ENCODE measurements at regions not wholly inside any gene's neighbourhood (a gene's known extent, or its start where the extent isn't known, plus 50 kb on each side); places are given as distances from the start of the nearest gene placed in this dataset.

DNA sequence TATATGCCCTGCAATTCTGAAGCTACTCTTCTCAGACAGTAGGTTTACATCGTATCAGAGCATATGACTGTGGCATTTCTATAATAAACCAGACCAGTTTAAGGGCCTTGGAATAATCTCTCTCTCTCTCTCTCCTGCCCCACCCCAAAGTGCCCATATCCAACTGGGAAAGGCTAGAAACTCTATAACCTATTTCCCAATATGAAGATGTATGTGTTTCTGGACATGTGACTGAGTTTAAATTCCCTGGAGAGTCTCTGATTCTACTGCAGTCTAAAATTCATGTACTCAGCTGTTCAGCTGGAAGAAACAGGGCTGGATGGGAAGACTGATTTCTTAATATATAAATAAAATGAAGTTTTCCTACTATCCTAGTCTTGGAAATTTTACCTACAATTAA, 91.9 kb upstream of the MBNL2 start:
- Histone ChIP-seq H3K4me1 (ENCODE audit: control insufficient read depth, extremely low read depth, insufficient read depth, low read length) (peaks cover 12% of the 10 kb centered on the region), H3K27ac (ENCODE audit: insufficient read depth, low read length) (no peak overlapping the region), H4K20me1 (ENCODE audit: control insufficient read depth, extremely low read depth, insufficient read depth, low read length) (no peaks in the 10 kb centered on the region), H2AFZ (ENCODE audit: low read length) (no peak overlapping the region), H3K4me2 (ENCODE audit: extremely low read depth, insufficient read depth, low read length) (no peak overlapping the region), H3K27me3 (ENCODE audit: control insufficient read depth, insufficient read depth, low read length) (no peaks in the 10 kb centered on the region), H3K79me2 (ENCODE audit: control insufficient read depth, insufficient read depth, low read length) (no peaks in the 10 kb centered on the region), H3K36me3 (ENCODE audit: control insufficient read depth, insufficient read depth, low read length) (no peaks in the 10 kb centered on the region), H3K4me3 (replicated peaks in 1 of 4; ENCODE audit: control extremely low read depth in 1 of 4, insufficient read depth in 1 of 4, low read depth in 3 of 4, low read length in 4 of 4) (no peak overlapping the region), H3K9ac (ENCODE audit: insufficient read depth, low read length) (no peak overlapping the region), H3K9me3 (ENCODE audit: control insufficient read depth, insufficient read depth, low read depth, low read length) (no peaks in the 10 kb centered on the region)
- TF ChIP-seq, protein P1, sequence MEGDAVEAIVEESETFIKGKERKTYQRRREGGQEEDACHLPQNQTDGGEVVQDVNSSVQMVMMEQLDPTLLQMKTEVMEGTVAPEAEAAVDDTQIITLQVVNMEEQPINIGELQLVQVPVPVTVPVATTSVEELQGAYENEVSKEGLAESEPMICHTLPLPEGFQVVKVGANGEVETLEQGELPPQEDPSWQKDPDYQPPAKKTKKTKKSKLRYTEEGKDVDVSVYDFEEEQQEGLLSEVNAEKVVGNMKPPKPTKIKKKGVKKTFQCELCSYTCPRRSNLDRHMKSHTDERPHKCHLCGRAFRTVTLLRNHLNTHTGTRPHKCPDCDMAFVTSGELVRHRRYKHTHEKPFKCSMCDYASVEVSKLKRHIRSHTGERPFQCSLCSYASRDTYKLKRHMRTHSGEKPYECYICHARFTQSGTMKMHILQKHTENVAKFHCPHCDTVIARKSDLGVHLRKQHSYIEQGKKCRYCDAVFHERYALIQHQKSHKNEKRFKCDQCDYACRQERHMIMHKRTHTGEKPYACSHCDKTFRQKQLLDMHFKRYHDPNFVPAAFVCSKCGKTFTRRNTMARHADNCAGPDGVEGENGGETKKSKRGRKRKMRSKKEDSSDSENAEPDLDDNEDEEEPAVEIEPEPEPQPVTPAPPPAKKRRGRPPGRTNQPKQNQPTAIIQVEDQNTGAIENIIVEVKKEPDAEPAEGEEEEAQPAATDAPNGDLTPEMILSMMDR (conservative IDR thresholded peaks at IDR 0.05 in 1 of 2, IDR thresholded peaks at IDR 0.05 in 1 of 2; ENCODE audit: low read depth in 1 of 2, low read length in 2 of 2) = no peak
- no peak for TF ChIP-seq EZH2 (IDR thresholded peaks at IDR 0.05; ENCODE audit: low read length, missing control alignments)
- DNase-seq (ENCODE audit: low read depth in 2 of 2) = peak in 1 of 2 donors; percentile 78

DNA sequence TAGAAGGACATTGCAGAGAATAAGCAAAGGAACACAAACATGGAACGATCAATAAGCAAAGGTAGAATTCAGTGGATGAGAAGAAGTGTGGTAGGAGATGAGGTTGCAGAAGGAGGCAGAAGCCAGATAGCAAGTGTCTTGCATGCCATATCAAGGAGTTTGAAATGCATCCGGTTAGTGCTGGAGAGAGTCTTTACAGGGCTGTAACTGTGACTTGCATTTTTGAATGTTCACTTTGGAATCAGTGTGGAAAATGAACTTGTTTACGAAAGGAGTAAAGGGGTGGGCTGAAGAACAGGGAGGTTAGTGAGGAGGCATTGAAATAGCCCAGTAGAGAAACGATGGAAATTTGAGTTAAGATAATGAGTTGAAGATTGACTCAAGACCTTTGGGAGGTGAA, 90.7 kb upstream of the MBNL2 start:
- no peak for DNase-seq (ENCODE audit: low read depth in 2 of 2)
- Histone ChIP-seq H3K27me3 (ENCODE audit: control insufficient read depth, insufficient read depth, low read length) (no peaks in the 10 kb centered on the region), H3K4me2 (ENCODE audit: extremely low read depth, insufficient read depth, low read length) (no peak overlapping the region), H2AFZ (ENCODE audit: low read length) (no peak overlapping the region), H3K4me3 (replicated peaks in 1 of 4; ENCODE audit: control extremely low read depth in 1 of 4, insufficient read depth in 1 of 4, low read depth in 3 of 4, low read length in 4 of 4) (no peak overlapping the region), H3K27ac (ENCODE audit: insufficient read depth, low read length) (no peak overlapping the region), H3K4me1 (ENCODE audit: control insufficient read depth, extremely low read depth, insufficient read depth, low read length) (peaks cover 2% of the 10 kb centered on the region), H3K79me2 (ENCODE audit: control insufficient read depth, insufficient read depth, low read length) (no peaks in the 10 kb centered on the region), H3K9me3 (ENCODE audit: control insufficient read depth, insufficient read depth, low read depth, low read length) (no peaks in the 10 kb centered on the region), H4K20me1 (ENCODE audit: control insufficient read depth, extremely low read depth, insufficient read depth, low read length) (no peaks in the 10 kb centered on the region), H3K36me3 (ENCODE audit: control insufficient read depth, insufficient read depth, low read length) (no peaks in the 10 kb centered on the region), H3K9ac (ENCODE audit: insufficient read depth, low read length) (no peak overlapping the region)
- no peak for TF ChIP-seq EZH2 (IDR thresholded peaks at IDR 0.05; ENCODE audit: low read length, missing control alignments)
- TF ChIP-seq, protein P1 (conservative IDR thresholded peaks at IDR 0.05 in 1 of 2, IDR thresholded peaks at IDR 0.05 in 1 of 2; ENCODE audit: low read depth in 1 of 2, low read length in 2 of 2) = no peak

DNA sequence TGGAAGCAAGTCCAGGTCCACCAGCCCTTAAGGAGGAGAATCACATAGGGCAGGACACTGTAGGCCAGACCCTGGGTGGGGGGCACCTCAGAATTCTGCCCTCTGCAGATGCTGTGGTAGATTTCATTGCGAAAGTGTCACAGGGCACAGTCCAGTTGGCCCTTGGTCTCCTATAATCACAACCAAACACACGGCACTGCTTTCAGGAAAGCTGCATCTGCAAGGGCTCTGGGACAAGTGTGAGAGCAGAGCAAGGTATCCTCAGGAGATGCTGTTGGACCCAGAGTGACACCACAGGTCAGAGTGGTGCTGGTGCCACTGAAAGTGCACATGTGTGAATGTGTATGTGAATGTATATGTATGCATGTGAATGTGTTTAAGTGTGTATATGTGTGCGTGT, 88.6 kb upstream of the MBNL2 start:
- H3K9ac ChIP-seq (ENCODE audit: insufficient read depth, low read length) = no peak overlapping the region
- no peaks in the 10 kb centered on the region for H3K4me1 ChIP-seq (ENCODE audit: control insufficient read depth, extremely low read depth, insufficient read depth, low read length)
- H3K9me3 ChIP-seq (ENCODE audit: control insufficient read depth, insufficient read depth, low read depth, low read length) = no peaks in the 10 kb centered on the region
- no peak overlapping the region for H2AFZ ChIP-seq (ENCODE audit: low read length)
- H3K4me2 ChIP-seq (ENCODE audit: extremely low read depth, insufficient read depth, low read length) = no peak overlapping the region
- TF ChIP-seq, protein P1 (conservative IDR thresholded peaks at IDR 0.05 in 1 of 2, IDR thresholded peaks at IDR 0.05 in 1 of 2; ENCODE audit: low read depth in 1 of 2, low read length in 2 of 2) = no peak
- TF ChIP-seq EZH2 (IDR thresholded peaks at IDR 0.05; ENCODE audit: low read length, missing control alignments) = no peak
- H3K36me3 ChIP-seq (ENCODE audit: control insufficient read depth, insufficient read depth, low read length) = no peaks in the 10 kb centered on the region
- no peaks in the 10 kb centered on the region for H4K20me1 ChIP-seq (ENCODE audit: control insufficient read depth, extremely low read depth, insufficient read depth, low read length)
- H3K27ac ChIP-seq (ENCODE audit: insufficient read depth, low read length) = no peak overlapping the region
- no peak overlapping the region for H3K4me3 ChIP-seq (replicated peaks in 1 of 4; ENCODE audit: control extremely low read depth in 1 of 4, insufficient read depth in 1 of 4, low read depth in 3 of 4, low read length in 4 of 4)
- H3K79me2 ChIP-seq (ENCODE audit: control insufficient read depth, insufficient read depth, low read length) = no peaks in the 10 kb centered on the region
- DNase-seq (ENCODE audit: low read depth in 2 of 2) = no peak
- H3K27me3 ChIP-seq (ENCODE audit: control insufficient read depth, insufficient read depth, low read length) = no peaks in the 10 kb centered on the region

All from fibroblast of lung (primary cell).